Mesothelial cell of epicardium (in vitro differentiated cells): ENCODE measurements at regions not wholly inside any gene's neighbourhood (a gene's known extent, or its start where the extent isn't known, plus 50 kb on each side); places are given as distances from the start of the nearest gene placed in this dataset.

ENCODE experiments used
- DNase-seq, 2 experiments: peaks; one replicate each; pipeline ENCODE4 v3.0.0; 2021; ENCODE audit warnings: low spot score in 2 of 2; ENCODE audit not compliant: unreplicated experiment in 2 of 2
- H3K27ac Mint-ChIP-seq: 2 replicates; pipeline ENCODE4 v1.8.0; 2021; ENCODE audit warnings: mixed read lengths
- H3K27me3 Mint-ChIP-seq: 2 replicates; pipeline ENCODE4 v1.8.0; 2021; ENCODE audit warnings: low read depth, mixed read lengths
- H3K36me3 Mint-ChIP-seq: 2 replicates; pipeline ENCODE4 v1.8.0; 2021; ENCODE audit warnings: mixed read lengths
- H3K4me1 Mint-ChIP-seq: 2 replicates; pipeline ENCODE4 v1.8.0; 2021; ENCODE audit warnings: mixed read lengths
- H3K4me3 Mint-ChIP-seq: 2 replicates; pipeline ENCODE4 v1.8.0; 2021; ENCODE audit warnings: mild to moderate bottlenecking, moderate library complexity, mixed read lengths
- H3K9me3 Mint-ChIP-seq: 2 replicates; pipeline ENCODE4 v1.8.0; 2021; ENCODE audit warnings: mixed read lengths
- CTCF ChIP-seq: fragments of 200-600 bp; sonication (generic); IDR thresholded peaks from one replicate; pipeline ENCODE4 v1.5.0; 2021; ENCODE audit warnings: antibody characterized with exemption; ENCODE audit not compliant: unreplicated experiment

GRCh38 chr15:69883306-69883705 is 214.4 kb downstream of the TLE3 start:
- Mint-ChIP-seq H3K9me3 (peaks cover 4% of the 10 kb centered on the region), H3K27me3 (peaks cover 31% of the 10 kb centered on the region), H3K4me3 (no peak overlapping the region), H3K27ac (no peak overlapping the region), H3K36me3 (no peaks in the 10 kb centered on the region), H3K4me1 (peaks cover 10% of the 10 kb centered on the region)
- TF ChIP-seq CTCF = no peak
- no peak for DNase-seq

- no peak overlapping the region for H3K27ac Mint-ChIP-seq
- H3K4me3 Mint-ChIP-seq = no peak overlapping the region
- H3K27me3 Mint-ChIP-seq = peaks cover 39% of the 10 kb centered on the region
Observed at GRCh38 chr15:69885173-69885955, 212.4 kb downstream of the TLE3 start.

GRCh38 chr15:69887009-69887408 is 210.7 kb downstream of the TLE3 start:
- H3K36me3 Mint-ChIP-seq = no peaks in the 10 kb centered on the region
- no peak for TF ChIP-seq CTCF
- DNase-seq = no peak
- no peak overlapping the region for H3K27ac Mint-ChIP-seq
- H3K9me3 Mint-ChIP-seq = peaks cover 8% of the 10 kb centered on the region
- no peak overlapping the region for H3K4me3 Mint-ChIP-seq
- H3K4me1 Mint-ChIP-seq = peaks cover 7% of the 10 kb centered on the region
- H3K27me3 Mint-ChIP-seq = peaks cover 43% of the 10 kb centered on the region

More at GRCh38 chr15:69885173-69885955, 212.4 kb downstream of the TLE3 start:
- Mint-ChIP-seq H3K9me3 (peaks cover 4% of the 10 kb centered on the region), H3K36me3 (no peaks in the 10 kb centered on the region), H3K4me1 (peaks cover 10% of the 10 kb centered on the region)
- no peak for TF ChIP-seq CTCF
- no peak for DNase-seq

- Mint-ChIP-seq H3K36me3 (no peaks in the 10 kb centered on the region), H3K27ac (no peak overlapping the region), H3K9me3 (peaks cover 8% of the 10 kb centered on the region), H3K27me3 (peaks cover 43% of the 10 kb centered on the region), H3K4me3 (no peak overlapping the region), H3K4me1 (peaks cover 7% of the 10 kb centered on the region)
- no peak for TF ChIP-seq CTCF
- no peak for DNase-seq
Observed at GRCh38 chr15:69887553-69887952, 210.2 kb downstream of the TLE3 start.

GRCh38 chr15:69888406-69888805 is 209.3 kb downstream of the TLE3 start:
- no peak overlapping the region for H3K27ac Mint-ChIP-seq
- peaks cover 6% of the 10 kb centered on the region for H3K9me3 Mint-ChIP-seq
- H3K36me3 Mint-ChIP-seq = no peaks in the 10 kb centered on the region
- peaks cover 7% of the 10 kb centered on the region for H3K4me1 Mint-ChIP-seq
- peaks cover 40% of the 10 kb centered on the region for H3K27me3 Mint-ChIP-seq
- no peak for DNase-seq
- H3K4me3 Mint-ChIP-seq = no peak overlapping the region
- no peak for TF ChIP-seq CTCF
